ENCODE measurements at regions not wholly inside any gene's neighbourhood (a gene's known extent, or its start where the extent isn't known, plus 50 kb on each side); places are given as distances from the start of the nearest gene placed in this dataset.

DNA sequence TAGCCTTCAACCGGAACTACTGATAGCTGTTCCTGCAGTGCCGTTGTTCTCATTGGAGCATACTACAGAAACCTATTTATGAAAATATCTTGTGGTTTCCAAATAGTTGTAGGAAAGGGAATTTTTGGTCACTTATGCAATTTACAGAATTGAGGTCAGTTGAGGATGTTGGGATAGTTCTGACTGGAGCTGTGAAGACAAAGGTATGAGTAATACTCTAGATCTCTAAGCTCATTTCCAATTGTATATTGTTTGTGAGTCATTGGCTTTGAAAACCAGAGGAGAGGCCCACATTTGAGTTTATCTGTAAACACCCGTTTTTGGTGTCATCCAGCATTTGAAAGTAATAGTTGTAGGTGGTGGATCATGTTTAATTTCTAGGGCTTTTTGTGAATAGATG, 561.3 kb upstream of the WWC1 start:
- in situ Hi-C loops (cut with HindIII; ENCODE audit: low pct_ligation_motif_present, low pct_unique_long_range_greater_than_20kb, low sequenced_read_pairs), result no loop called here
- no peak for DNase-seq

DNA sequence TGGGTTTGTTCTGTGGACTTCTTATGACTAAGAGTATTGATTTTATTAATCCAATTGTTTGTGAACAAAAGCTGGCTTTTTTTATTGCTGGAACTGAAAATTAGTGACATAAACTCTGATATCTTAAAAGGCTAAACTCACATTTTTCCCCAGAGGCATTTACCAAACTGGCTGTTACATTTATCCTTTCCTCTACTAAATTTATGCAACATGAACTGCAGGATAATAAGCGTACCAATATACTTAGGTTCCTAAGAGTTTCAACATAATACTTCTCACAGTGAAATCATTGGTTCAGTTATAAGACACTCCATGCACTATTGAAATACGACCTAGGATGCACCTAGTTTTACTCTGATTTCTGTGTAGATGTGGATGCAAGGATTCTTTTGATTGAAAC, 560.8 kb upstream of the WWC1 start:
- in situ Hi-C loops (cut with HindIII; ENCODE audit: low pct_ligation_motif_present, low pct_unique_long_range_greater_than_20kb, low sequenced_read_pairs), result no loop called here
- DNase-seq, result no peak

DNA sequence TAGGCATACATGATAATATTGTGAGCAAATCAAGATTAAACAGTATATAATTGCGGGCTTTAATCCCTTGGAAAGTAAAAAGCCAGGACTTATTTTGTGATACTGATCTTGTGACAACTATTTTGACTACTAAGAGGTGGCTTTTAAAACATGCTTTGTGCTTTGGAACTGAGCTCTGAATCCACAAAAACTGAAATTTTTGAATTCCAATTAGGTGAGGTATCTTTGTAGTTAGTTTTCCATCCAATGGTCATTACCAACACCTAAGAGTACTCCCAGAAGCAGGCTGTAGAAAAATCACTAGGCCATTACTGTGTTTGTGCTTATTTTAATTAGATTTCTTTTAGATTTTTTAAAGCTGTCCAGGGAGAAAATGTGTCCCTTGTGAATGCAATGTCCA, 559.5 kb upstream of the WWC1 start:
- in situ Hi-C loops (cut with HindIII; ENCODE audit: low pct_ligation_motif_present, low pct_unique_long_range_greater_than_20kb, low sequenced_read_pairs), result no loop called here
- no peak for DNase-seq

DNA sequence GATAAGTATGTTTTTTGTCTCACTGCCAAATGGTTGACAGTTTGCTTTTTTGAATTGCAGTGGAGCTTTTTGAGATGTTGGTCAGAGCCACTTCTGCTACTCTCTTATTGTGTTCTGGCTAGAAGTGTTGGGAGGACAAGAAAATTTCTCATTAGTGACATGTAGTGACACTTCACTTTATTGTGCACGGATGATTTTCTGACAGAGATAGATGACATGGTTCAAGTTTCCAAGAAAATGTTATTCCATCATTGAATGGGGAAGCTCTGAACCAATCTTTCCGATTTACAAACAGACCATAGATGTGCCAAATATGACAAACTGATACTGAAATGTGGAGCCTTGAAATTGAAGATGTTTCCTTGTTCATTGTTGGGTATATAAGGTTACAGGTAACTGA, 558.9 kb upstream of the WWC1 start:
- DNase-seq, result no peak
- in situ Hi-C loops (cut with HindIII; ENCODE audit: low pct_ligation_motif_present, low pct_unique_long_range_greater_than_20kb, low sequenced_read_pairs), result no loop called here

DNA sequence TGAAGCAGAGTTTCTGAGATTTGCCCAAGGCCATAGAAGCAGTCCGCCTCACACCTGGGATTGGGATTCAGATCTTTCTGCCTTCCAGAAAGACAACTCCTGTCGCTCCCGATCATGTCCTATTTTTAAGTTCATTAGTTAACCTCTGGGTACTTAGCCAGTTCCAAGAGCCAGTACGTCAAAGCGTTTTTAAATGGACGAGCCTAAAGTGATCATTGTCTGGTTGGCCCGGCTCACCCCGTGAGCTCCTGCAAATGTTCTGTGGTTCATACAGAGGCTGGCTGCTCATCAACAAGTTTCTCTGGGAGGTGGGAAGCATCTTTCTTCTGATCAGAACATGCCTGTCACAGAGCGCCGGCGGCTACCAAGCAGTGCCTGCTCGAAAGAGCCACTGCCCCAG, 554.5 kb upstream of the WWC1 start:
- in situ Hi-C loops (cut with HindIII; ENCODE audit: low pct_ligation_motif_present, low pct_unique_long_range_greater_than_20kb, low sequenced_read_pairs), result no loop called here
- no peak for DNase-seq

DNA sequence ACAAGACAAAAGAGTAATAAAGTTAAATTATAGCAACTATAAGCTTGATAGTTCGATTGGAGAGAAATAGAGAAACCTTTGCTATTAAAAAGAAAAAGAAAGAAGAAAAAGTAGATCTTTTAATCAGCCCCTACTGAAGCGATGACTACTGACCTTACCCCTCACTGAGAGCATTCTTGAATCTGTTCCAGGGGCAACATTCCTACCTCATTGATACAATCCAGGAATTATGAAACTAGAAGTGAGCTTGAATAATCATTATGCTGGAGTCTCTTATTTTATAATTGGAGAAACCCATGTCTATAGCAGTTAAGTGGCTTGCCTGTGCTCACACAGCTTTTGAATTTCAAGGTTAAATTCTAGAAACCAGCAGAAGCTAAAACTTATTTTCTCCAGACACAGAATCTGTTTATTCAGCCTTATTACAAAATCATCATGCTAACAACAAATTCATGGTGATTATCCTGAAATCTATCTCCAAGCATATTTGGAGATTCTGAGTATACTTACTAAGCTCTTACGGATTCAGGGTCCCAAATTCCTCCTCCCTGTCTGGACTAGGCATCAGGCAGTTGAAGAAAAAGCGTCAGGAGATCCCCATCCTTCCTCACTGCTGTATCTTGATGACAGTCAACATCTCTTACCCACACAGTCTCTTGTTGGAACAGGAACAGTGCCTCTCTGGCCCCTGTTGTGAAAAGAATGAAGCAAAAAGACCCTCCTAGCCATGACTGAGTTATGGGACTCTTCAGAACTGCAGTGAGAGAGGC, 547.6 kb upstream of the WWC1 start:
- peak; percentile 72 for DNase-seq
- in situ Hi-C loops (cut with HindIII; ENCODE audit: low pct_ligation_motif_present, low pct_unique_long_range_greater_than_20kb, low sequenced_read_pairs), result no loop called here

DNA sequence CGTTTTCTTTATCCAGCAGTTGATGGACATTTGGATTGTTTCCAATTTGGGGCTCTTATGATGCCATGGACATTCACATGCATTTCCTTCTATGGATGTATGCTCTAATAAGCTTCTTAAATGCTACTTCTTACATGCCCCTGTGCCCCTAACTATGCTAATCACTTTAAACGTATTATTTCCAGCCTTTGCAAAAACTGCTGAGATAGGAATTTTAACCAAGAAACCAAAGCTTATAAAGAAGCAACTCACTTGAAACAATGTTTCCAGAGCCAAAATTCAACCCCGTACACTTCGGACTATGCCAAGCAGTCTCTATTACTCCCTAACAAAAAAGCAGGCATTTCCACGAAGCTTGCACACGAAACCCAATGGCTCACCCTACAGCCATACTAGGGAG, 545.6 kb upstream of the WWC1 start:
- in situ Hi-C loops (cut with HindIII; ENCODE audit: low pct_ligation_motif_present, low pct_unique_long_range_greater_than_20kb, low sequenced_read_pairs), result no loop called here
- no peak for DNase-seq

DNA sequence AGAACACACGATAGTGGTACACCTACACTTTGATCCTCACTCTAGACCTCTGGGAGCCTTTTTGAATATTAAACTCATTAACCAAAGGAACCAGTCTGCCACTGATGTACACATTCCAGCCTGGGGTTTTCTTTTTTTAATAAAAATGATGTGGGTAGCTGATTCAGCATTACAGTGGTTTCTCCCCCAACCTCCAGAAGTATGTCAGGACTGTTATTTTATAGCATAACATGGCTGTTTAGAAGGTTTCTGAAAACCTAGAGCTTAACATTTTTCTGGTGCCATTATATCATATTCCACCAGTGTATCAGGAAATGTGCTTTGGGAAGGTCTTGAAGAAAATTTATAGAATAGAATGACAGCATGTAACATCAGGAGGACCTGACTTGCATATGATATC, 540.9 kb upstream of the WWC1 start:
- in situ Hi-C loops (cut with HindIII; ENCODE audit: low pct_ligation_motif_present, low pct_unique_long_range_greater_than_20kb, low sequenced_read_pairs), result no loop called here
- no peak for DNase-seq

DNA sequence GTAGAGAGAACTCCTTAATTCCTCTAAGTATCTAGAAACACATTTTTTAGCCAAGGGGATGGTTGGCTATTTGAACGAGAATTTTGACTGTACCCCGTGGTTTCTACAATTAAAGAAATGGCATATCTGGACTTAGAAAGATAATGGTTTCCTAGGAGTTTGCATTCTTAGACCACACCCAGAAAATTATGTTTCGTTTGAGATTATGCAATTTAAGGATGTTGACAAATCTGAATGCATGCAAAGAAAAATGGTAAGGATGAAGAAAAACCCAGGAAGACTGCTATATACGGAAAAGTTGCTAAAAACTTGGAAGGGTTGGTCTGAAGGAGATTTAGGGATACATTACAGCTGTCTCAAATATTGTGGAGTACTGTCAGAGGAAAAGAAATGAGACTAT, 538.5 kb upstream of the WWC1 start:
- DNase-seq, result no peak
- in situ Hi-C loops (cut with HindIII; ENCODE audit: low pct_ligation_motif_present, low pct_unique_long_range_greater_than_20kb, low sequenced_read_pairs), result no loop called here

DNA sequence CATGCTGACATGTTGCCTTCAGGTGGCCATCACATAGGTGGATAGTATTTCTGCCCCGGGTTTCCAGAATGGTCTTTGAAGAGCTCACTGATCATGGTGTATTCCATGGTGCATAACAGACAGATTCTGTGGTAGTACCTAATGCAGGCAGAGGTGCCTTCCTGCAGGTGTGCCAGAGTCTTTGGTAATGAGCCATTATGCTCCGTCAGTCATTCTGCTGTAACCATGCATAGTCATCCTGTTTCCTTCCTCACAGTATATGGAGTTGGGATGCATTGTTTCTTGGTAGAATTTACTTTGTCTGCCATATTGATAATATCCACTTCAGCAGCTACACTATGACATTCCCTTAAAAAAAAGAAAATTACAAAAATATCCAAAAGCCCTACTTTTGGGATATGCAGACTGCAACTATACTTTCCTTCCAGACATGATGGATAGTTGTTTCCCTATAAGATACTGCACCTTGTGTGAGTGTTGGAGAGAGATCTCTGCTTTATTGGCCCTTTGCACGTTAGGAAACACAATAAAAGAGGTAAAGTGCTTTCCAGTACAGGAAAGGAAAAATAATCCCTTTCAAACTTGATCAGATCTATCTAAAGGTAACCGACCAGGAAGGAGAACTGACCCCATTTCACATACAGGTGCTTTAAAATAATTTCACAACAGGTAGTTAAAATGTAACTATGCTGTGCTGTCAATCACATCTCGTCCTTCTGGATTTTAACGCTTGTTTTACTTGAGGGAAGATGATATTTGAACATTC, 537.5 kb upstream of the WWC1 start:
- in situ Hi-C loops (cut with HindIII; ENCODE audit: low pct_ligation_motif_present, low pct_unique_long_range_greater_than_20kb, low sequenced_read_pairs), result no loop called here
- DNase-seq, result no peak

DNA sequence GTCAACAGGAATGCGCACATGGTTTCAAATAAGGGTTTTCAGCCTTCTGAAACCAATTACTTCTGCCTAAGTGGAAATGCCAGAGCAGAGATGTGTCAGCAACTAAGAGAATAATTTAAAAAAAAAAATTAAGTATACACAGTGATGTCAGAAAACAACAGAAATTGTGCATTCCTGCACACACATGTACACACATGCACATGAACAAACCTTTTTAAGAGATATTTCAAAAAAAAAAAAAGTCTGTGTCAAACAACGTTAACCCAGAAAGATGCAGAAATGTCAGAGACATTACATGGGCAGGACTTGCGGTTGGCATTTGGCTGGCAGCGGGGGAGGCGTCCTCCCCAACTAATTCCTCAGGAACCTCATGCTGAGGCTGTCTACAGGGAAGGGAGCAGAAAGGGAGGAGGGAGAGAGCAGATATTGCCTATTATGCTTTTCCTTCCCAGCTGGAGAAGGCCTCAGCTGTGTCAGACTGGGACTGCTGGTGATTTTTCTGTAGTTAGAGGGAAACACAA, 536.9 kb upstream of the WWC1 start:
- no peak for DNase-seq
- in situ Hi-C loops (cut with HindIII; ENCODE audit: low pct_ligation_motif_present, low pct_unique_long_range_greater_than_20kb, low sequenced_read_pairs), result no loop called here

DNA sequence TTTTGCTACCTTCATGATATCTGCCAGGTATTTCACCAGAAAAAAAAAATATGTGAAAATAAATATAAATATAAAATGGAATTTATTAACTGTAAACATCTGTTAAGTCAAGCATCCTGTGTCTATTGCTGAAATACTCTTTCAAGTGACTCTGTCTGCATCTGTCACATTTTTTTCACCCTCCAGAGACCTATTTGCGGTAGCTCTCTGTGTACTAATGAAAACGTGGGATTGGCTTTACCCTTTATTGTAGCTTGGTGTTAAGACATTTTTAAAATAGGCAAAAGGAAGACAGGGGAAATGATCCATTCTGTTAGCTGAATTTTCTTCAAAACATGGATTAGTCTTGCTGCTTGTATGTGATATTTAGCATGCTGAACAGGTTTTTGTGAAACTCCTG, 536.0 kb upstream of the WWC1 start:
- in situ Hi-C loops (cut with HindIII; ENCODE audit: low pct_ligation_motif_present, low pct_unique_long_range_greater_than_20kb, low sequenced_read_pairs), result no loop called here
- no peak for DNase-seq

DNA sequence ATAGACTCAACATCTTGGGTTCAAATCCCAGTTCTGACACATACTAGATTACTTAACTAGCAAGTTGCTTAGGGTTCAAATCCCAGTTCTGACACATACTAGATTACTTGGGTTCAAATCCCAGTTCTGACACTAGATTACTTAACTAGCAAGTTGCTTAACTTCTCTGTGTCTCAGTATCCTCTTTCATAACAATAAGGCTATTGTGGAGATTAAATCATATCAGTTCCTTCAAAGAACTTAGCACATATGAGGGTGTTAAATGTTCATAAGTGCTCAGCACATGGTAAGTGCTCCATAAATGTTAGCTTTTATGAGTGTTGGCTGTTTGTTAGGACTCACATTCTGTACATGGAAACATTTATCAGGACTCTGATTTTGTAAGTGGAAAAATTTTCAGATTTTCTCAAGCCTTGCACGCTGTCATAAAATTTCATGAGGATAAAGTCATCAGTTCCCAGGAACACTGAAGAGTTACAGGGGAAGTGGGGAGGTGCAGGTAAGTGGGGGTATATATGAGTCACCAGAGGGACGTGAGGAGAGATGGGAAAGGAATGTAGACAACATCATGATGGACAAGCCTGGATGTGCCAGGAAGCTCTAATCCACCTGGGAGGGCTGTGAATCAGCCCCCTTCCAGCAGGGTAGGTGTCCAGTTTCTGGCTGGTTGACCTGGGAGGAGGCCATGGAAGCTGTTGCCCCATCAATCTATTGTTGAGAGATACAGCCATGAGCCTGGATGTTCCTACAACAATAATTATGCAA, 532.2 kb upstream of the WWC1 start:
- DNase-seq, result no peak
- in situ Hi-C loops (cut with HindIII; ENCODE audit: low pct_ligation_motif_present, low pct_unique_long_range_greater_than_20kb, low sequenced_read_pairs), result no loop called here

DNA sequence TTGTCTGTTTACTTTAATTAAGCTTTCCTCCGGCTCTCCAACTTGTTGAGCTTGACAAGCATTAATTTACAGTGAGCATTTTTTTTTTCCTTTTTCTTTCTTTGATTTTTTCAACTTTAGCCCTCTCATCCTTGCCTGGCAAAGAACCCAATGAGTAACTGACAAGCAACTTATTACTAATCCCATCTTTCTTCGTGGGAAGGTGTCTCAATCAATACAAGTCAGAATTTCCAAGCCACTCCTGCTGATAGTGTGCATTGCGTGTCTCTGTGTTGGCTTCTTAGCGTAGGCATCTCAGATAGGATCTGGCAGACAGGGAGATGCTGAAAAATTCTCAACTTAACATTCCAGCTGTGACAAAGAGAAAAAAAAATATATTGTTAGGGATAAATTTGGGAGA, 527.7 kb upstream of the WWC1 start:
- no peak for DNase-seq
- in situ Hi-C loops (cut with HindIII; ENCODE audit: low pct_ligation_motif_present, low pct_unique_long_range_greater_than_20kb, low sequenced_read_pairs), result no loop called here

DNA sequence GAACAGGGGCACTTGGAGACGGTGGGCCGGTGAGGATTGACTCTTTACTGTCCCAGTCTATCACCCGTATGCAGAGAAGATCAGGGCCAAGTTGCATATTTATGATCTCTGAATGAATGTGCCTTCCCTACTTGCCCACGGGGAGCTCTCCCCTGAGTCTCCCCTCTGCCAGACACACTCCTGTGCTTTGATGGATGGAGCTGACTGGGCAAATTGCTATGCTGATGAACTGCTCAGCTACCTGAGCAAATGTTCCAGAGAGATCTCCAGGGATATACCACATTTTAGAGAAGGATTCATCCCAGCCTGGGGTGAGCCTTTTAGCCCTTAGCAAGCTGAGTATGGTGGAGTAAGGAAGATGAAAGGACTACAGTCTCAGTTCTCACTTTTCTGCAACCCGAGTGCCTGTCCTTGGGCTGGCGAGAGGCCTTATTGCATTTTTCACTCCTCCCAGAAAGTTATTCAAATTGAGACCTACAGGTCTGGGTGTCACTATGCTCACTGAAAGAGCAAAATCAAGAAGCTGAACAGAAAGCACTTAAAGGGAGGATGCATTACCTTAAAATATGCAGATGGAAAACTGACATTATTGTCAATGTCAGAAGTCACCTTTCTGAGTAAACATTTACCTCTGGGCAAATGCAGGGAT, 526.7 kb upstream of the WWC1 start:
- DNase-seq, result no peak
- in situ Hi-C loops (cut with HindIII; ENCODE audit: low pct_ligation_motif_present, low pct_unique_long_range_greater_than_20kb, low sequenced_read_pairs), result no loop called here

DNA sequence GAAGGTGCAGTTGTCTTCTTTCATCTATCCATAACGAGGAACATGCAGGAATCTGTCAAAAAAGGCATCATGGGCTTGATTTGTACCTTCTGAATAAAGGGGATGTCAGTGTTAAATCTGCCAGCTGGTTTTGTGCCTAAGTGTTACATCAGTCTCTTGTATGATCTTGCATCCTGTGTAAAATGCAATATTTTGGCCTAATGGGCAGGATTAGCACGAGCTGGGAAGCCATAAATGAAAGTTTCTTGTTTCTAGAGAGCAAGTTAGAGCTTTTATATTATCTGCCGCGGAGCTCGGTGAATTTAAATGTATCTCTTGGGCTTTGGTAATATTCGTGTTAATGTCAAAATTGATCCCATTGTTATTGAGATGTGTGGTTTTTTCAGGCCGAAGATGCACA, 526.1 kb upstream of the WWC1 start:
- in situ Hi-C loops (cut with HindIII; ENCODE audit: low pct_ligation_motif_present, low pct_unique_long_range_greater_than_20kb, low sequenced_read_pairs), result no loop called here
- no peak for DNase-seq

DNA sequence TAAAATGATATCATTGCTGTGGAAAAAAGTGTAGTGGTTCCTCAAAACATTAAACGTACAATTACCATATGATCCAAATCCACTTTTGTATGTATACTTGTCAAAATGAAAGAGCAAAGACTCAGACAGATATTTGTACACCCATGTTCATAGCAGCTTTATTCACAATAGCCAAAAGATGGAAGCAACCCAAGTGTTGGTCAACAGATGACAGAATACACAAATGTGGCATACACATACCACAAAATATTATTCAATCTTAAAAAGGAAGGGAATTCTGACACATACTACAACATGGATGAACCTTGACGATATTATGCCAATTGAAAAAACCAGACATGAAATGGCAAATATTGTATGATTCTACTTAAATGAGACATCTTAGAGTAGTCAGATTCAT, 524.5 kb upstream of the WWC1 start:
- in situ Hi-C loops (cut with HindIII; ENCODE audit: low pct_ligation_motif_present, low pct_unique_long_range_greater_than_20kb, low sequenced_read_pairs), result no loop called here
- no peak for DNase-seq

DNA sequence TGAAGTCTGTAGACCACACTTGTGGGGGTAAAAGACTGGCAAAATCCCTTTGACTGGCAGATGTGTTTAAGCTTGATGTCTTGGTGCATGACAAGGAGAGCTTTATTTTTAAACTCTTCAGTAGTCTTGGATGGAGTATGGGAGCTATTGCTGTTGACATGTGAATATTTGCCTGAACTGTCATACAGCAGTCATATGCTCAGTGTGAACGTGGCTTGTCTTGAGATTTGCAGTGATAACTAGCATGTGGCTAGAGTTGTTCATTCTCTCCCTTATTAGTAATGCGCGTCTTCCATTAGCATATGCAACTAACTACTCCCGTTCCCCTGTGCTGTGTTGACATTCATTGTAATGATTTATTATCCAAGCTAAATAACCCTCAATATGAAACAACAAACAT, 523.6 kb upstream of the WWC1 start:
- in situ Hi-C loops (cut with HindIII; ENCODE audit: low pct_ligation_motif_present, low pct_unique_long_range_greater_than_20kb, low sequenced_read_pairs), result no loop called here

DNA sequence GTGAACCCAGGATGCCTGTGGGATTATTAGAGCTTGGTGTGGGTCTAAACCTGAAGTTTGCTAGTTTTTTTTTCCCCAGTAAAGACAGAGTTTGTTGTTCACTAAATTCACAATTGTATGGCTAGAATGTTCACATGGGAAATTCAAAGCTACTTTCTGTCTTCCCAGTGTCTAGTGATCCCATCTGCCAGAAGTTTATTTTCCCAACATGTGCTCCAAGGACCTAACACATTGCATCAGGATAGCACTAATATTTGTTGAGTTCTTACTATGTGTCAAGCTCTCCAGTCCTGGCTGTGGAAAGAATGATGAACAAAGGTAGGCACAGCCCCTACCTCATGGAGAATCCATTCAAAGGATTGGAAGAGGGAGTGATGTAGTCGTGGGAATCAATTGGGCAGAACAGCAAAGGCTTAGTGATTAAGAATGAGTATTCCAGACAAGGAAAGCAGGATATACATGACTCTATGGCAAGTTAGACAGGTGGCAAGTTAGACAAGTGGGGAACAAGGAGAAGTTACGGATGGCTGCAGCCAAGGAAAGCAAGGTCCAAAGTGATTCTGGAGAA, 521.5 kb upstream of the WWC1 start:
- no peak for DNase-seq
- in situ Hi-C loops (cut with HindIII; ENCODE audit: low pct_ligation_motif_present, low pct_unique_long_range_greater_than_20kb, low sequenced_read_pairs), result no loop called here

More for the DNA sequence above, 523.6 kb upstream of the WWC1 start:
- DNase-seq, result no peak
